DND-41 (cell line): ENCODE measurements at regions not wholly inside any gene's neighbourhood (a gene's known extent, or its start where the extent isn't known, plus 50 kb on each side); places are given as distances from the start of the nearest gene placed in this dataset.
A peak's percentile ranks its signal among the peaks of the same experiment; 100 is the strongest.

ENCODE experiments used
- ATAC-seq: fragments of 200-7000 bp; cut with Tn5 transposase; 3 replicates; pipeline ENCODE4 v1.9.1; 2021; ENCODE audit warnings: low read depth; ENCODE audit not compliant: insufficient read depth
- DNase-seq: peaks from one replicate; pipeline ENCODE4 v3.0.0-alpha.2; 2020
- H2AFZ ChIP-seq: 2 replicates; pipeline ENCODE4 v1.6.0; 2012; ENCODE audit warnings: low read depth, low read length
- H3K27ac ChIP-seq: 2 replicates; pipeline ENCODE4 v1.5.1; 2012; ENCODE audit warnings: low read length, inconsistent platforms
- H3K27me3 ChIP-seq: fragments of 200-600 bp; sonication (generic); 2 replicates; pipeline ENCODE4 v1.6.0; 2012; ENCODE audit warnings: low read length, mild to moderate bottlenecking, inconsistent platforms; ENCODE audit not compliant: insufficient read depth, poor library complexity
- H3K36me3 ChIP-seq: 2 replicates; pipeline ENCODE4 v1.5.1; 2012; ENCODE audit warnings: low read length, inconsistent platforms; ENCODE audit not compliant: insufficient read depth
- H3K4me1 ChIP-seq: 2 replicates; pipeline ENCODE4 v1.5.1; 2012; ENCODE audit warnings: mild to moderate bottlenecking, low read length; ENCODE audit not compliant: insufficient read depth
- H3K4me2 ChIP-seq: 2 replicates; pipeline ENCODE4 v1.6.0; 2012; ENCODE audit warnings: mild to moderate bottlenecking, moderate library complexity, low read length, inconsistent platforms; ENCODE audit not compliant: insufficient read depth
- H3K4me3 ChIP-seq, 2 experiments: fragments of 200-600 bp in 1 of 2; shearing (Covaris generic) in 1 of 2; 2 replicates each; pipeline ENCODE4 v1.5.1; 2012 to 2016; ENCODE audit warnings: inconsistent platforms in 2 of 2, low read length in 2 of 2, mild to moderate bottlenecking in 2 of 2, low read depth in 1 of 2, moderate library complexity in 1 of 2
- H3K79me2 ChIP-seq: 2 replicates; pipeline ENCODE4 v1.6.0; 2012; ENCODE audit warnings: low read length, inconsistent platforms; ENCODE audit not compliant: insufficient read depth
- H3K9ac ChIP-seq: 2 replicates; pipeline ENCODE4 v1.6.0; 2012; ENCODE audit warnings: low read depth, mild to moderate bottlenecking, inconsistent platforms, low read length, moderate library complexity
- H3K9me3 ChIP-seq: 2 replicates; pipeline ENCODE4 v1.5.1; 2012; ENCODE audit warnings: low read length, moderate library complexity, mild to moderate bottlenecking, inconsistent platforms; ENCODE audit not compliant: insufficient read depth, severe bottlenecking
- H4K20me1 ChIP-seq: 2 replicates; pipeline ENCODE4 v1.6.0; 2012; ENCODE audit warnings: low read length; ENCODE audit not compliant: insufficient read depth
- CTCF ChIP-seq: IDR thresholded peaks from 2 replicates; pipeline ENCODE4 v1.5.1; 2012; ENCODE audit warnings: borderline replicate concordance, low read length, moderate library complexity, mild to moderate bottlenecking; ENCODE audit not compliant: poor library complexity, severe bottlenecking; ENCODE audit errors: extremely low read depth
- EZH2 ChIP-seq: IDR thresholded peaks from 3 replicates; pipeline ENCODE4 v1.6.1; 2012; ENCODE audit warnings: borderline replicate concordance, low read depth, mild to moderate bottlenecking, moderate library complexity, low read length, inconsistent platforms; ENCODE audit not compliant: severe bottlenecking

- Histone ChIP-seq H3K4me3 (no peak overlapping the region), H3K4me2 (no peak overlapping the region), H3K4me1 (no peaks in the 10 kb centered on the region), H2AFZ (no peak overlapping the region), H3K79me2 (no peaks in the 10 kb centered on the region), H3K27me3 (peaks cover 8% of the 10 kb centered on the region), H3K27ac (no peak overlapping the region), H3K9ac (no peak overlapping the region), H3K9me3 (no peaks in the 10 kb centered on the region), H3K36me3 (no peaks in the 10 kb centered on the region), H4K20me1 (no peaks in the 10 kb centered on the region)
- ATAC-seq (no peak), DNase-seq (no peak)
- no peak for TF ChIP-seq CTCF
- no peak for TF ChIP-seq EZH2
Observed at GRCh38 chr6:156695742-156696141, 81.4 kb upstream of the ARID1B start.

GRCh38 chr6:156694679-156695078, 82.5 kb upstream of the ARID1B start:
- Histone ChIP-seq H2AFZ (no peak overlapping the region), H3K27me3 (peaks cover 6% of the 10 kb centered on the region), H3K4me2 (no peak overlapping the region), H3K4me3 (no peak overlapping the region), H4K20me1 (no peaks in the 10 kb centered on the region), H3K9me3 (no peaks in the 10 kb centered on the region), H3K27ac (no peak overlapping the region), H3K79me2 (no peaks in the 10 kb centered on the region), H3K36me3 (no peaks in the 10 kb centered on the region), H3K4me1 (no peaks in the 10 kb centered on the region), H3K9ac (no peak overlapping the region)
- ATAC-seq = no peak
- no peak for TF ChIP-seq CTCF
- TF ChIP-seq EZH2 = no peak
- no peak for DNase-seq

GRCh38 chr6:156691018-156691417, 86.2 kb upstream of the ARID1B start:
- Histone ChIP-seq H3K27ac (no peak overlapping the region), H3K4me1 (peaks cover 12% of the 10 kb centered on the region), H3K27me3 (no peaks in the 10 kb centered on the region), H3K4me3 (no peak overlapping the region), H3K36me3 (no peaks in the 10 kb centered on the region), H3K9me3 (no peaks in the 10 kb centered on the region), H4K20me1 (no peaks in the 10 kb centered on the region), H3K4me2 (no peak overlapping the region), H3K9ac (no peak overlapping the region), H3K79me2 (no peaks in the 10 kb centered on the region), H2AFZ (no peak overlapping the region)
- TF ChIP-seq EZH2 = no peak
- no peak for TF ChIP-seq CTCF
- ATAC-seq = no peak
- DNase-seq = no peak

- no peak for TF ChIP-seq CTCF
- TF ChIP-seq EZH2 = no peak
- Histone ChIP-seq H2AFZ (0 out of 2 replicates have a peak overlapping the region, but pooled peaks have one; percentile 15), H3K36me3 (no peaks in the 10 kb centered on the region), H4K20me1 (no peaks in the 10 kb centered on the region), H3K4me1 (peaks cover 21% of the 10 kb centered on the region), H3K4me2 (no peak overlapping the region), H3K9ac (no peak overlapping the region), H3K27ac (no peak overlapping the region), H3K4me3 (no peak overlapping the region), H3K27me3 (no peaks in the 10 kb centered on the region), H3K79me2 (no peaks in the 10 kb centered on the region), H3K9me3 (no peaks in the 10 kb centered on the region)
- DNase-seq (no peak), ATAC-seq (no peak)
Observed at GRCh38 chr6:156689656-156690055, 87.5 kb upstream of the ARID1B start.
